GM23248 (cell line): ENCODE measurements at regions not wholly inside any gene's neighbourhood (a gene's known extent, or its start where the extent isn't known, plus 50 kb on each side); places are given as distances from the start of the nearest gene placed in this dataset.

ENCODE experiments used
- DNase-seq: peaks from one replicate; pipeline ENCODE4 v3.0.0-alpha.2; 2015
- H2AFZ ChIP-seq: fragments of 200-600 bp; sonication (generic); 2 replicates; pipeline ENCODE4 v1.6.1; 2016; ENCODE audit warnings: antibody characterized with exemption
- H3F3A ChIP-seq: fragments of 200-600 bp; sonication (generic); 2 replicates; pipeline ENCODE4 v1.6.1; 2016; ENCODE audit warnings: mild to moderate bottlenecking, antibody characterized with exemption, mixed run types; ENCODE audit not compliant: insufficient read depth
- H3K27ac ChIP-seq: fragments of 200-600 bp; sonication (generic); 2 replicates; pipeline ENCODE4 v1.5.1; 2016; ENCODE audit warnings: mild to moderate bottlenecking
- H3K27me3 ChIP-seq: fragments of 200-600 bp; sonication (generic); replicated peaks from 2 replicates; pipeline ENCODE4 v1.6.1; 2016; ENCODE audit warnings: mild to moderate bottlenecking; ENCODE audit not compliant: insufficient read depth
- H3K36me3 ChIP-seq: fragments of 200-600 bp; sonication (generic); 2 replicates; pipeline ENCODE4 v1.6.1; 2016; ENCODE audit warnings: low read depth, mild to moderate bottlenecking
- H3K4me1 ChIP-seq: fragments of 200-600 bp; sonication (generic); 2 replicates; pipeline ENCODE4 v1.6.1; 2016; ENCODE audit warnings: mild to moderate bottlenecking; ENCODE audit not compliant: insufficient read depth
- H3K4me2 ChIP-seq: fragments of 200-600 bp; sonication (generic); one replicate; pipeline ENCODE4 v1.6.1; 2016; ENCODE audit warnings: mild to moderate bottlenecking; ENCODE audit not compliant: unreplicated experiment
- H3K4me3 ChIP-seq: fragments of 200-600 bp; sonication (generic); 2 replicates; pipeline ENCODE4 v1.5.1; 2016; ENCODE audit warnings: mild to moderate bottlenecking
- H3K79me2 ChIP-seq: fragments of 200-600 bp; sonication (generic); 2 replicates; pipeline ENCODE4 v1.6.1; 2016; ENCODE audit warnings: mild to moderate bottlenecking; ENCODE audit not compliant: insufficient read depth
- H3K9ac ChIP-seq: fragments of 200-600 bp; sonication (generic); 2 replicates; pipeline ENCODE4 v1.6.1; 2016; ENCODE audit warnings: mild to moderate bottlenecking
- H3K9me2 ChIP-seq: fragments of 200-600 bp; sonication (generic); 2 replicates; pipeline ENCODE4 v1.6.1; 2016; ENCODE audit warnings: mixed run types, mild to moderate bottlenecking, moderate library complexity; ENCODE audit not compliant: insufficient read depth
- H3K9me3 ChIP-seq: fragments of 200-600 bp; sonication (generic); one replicate; pipeline ENCODE4 v1.6.1; 2017; ENCODE audit warnings: low read depth
- H4K20me1 ChIP-seq: fragments of 200-600 bp; sonication (generic); 2 replicates; pipeline ENCODE4 v1.6.0; 2016; ENCODE audit not compliant: insufficient read depth
- EZH2 ChIP-seq: fragments of 200-600 bp; sonication (generic); IDR thresholded peaks from 2 replicates; pipeline ENCODE4 v1.6.1; 2018; ENCODE audit warnings: antibody characterized with exemption, mild to moderate bottlenecking; ENCODE audit not compliant: insufficient read depth, poor library complexity, severe bottlenecking
- EZH2phosphoT487 ChIP-seq: fragments of 200-600 bp; sonication (generic); IDR thresholded peaks from 2 replicates; pipeline ENCODE4 v1.6.1; 2018; ENCODE audit warnings: antibody characterized with exemption, moderate library complexity, mild to moderate bottlenecking, low read depth; ENCODE audit not compliant: insufficient read depth
- WGBS, 2 experiments: methylation state at CpG; one replicate each; pipeline ENCODE4 v1.1.6; 2015 to 2017; ENCODE audit warnings: low lambda C conversion rate in 2 of 2, low coverage in 1 of 2; ENCODE audit errors: missing lambda C conversion rate in 2 of 2; 5-methylcytosine and 5-hydroxymethylcytosine counted together
- in situ Hi-C: fragments of 300-500 bp; cut with MboI; formaldehyde crosslinking; loops from 2 replicates; pipeline ENCODE4 v1.15.0; 2020

DNA sequence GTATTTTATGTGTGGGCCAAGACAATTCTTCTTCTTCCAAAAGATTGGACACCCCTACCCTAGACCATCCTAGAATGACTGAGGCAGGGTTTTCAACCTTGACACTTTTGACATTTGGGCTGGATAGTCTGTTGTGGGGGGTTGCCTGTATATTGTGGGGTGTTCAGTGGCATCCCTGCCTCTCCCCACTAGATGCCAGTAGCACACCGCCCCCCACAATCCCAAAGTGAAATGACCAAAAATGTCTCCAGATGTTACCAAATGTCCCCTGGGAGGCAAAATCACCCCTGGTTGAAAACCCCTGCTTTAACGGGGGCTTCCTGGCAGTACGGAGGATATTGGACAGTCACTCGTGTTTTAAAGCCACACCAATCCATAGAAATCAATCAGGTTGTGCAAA is 219.6 kb downstream of the PHETA1 start:
- Histone ChIP-seq H3K36me3 (no peaks in the 10 kb centered on the region), H3K9me2 (no peaks in the 10 kb centered on the region), H3K4me2 (no peak overlapping the region), H3K4me3 (no peak overlapping the region), H3F3A (no peaks in the 10 kb centered on the region), H3K27ac (no peak overlapping the region), H3K79me2 (no peaks in the 10 kb centered on the region), H4K20me1 (no peaks in the 10 kb centered on the region), H3K4me1 (no peaks in the 10 kb centered on the region), H3K9ac (no peak overlapping the region), H3K9me3 (no peaks in the 10 kb centered on the region), H3K27me3 (peaks cover 39% of the 10 kb centered on the region), H2AFZ (no peak overlapping the region)
- no peak for TF ChIP-seq EZH2
- TF ChIP-seq EZH2phosphoT487, result no peak
- DNase-seq, result no peak
- in situ Hi-C loops, result no loop called here
- WGBS, 2 experiments, result 40 to 42% methylated on average over 4 of the region's 4 CpGs

GRCh38 chr12:111148005-111148404 is 220.9 kb downstream of the PHETA1 start:
- Histone ChIP-seq H3K36me3 (no peaks in the 10 kb centered on the region), H3K27ac (no peak overlapping the region), H3K4me3 (no peak overlapping the region), H3F3A (no peaks in the 10 kb centered on the region), H2AFZ (no peak overlapping the region), H4K20me1 (no peaks in the 10 kb centered on the region), H3K9me2 (no peaks in the 10 kb centered on the region), H3K79me2 (no peaks in the 10 kb centered on the region), H3K4me2 (no peak overlapping the region), H3K9me3 (no peaks in the 10 kb centered on the region), H3K9ac (no peak overlapping the region), H3K27me3 (peaks cover 28% of the 10 kb centered on the region), H3K4me1 (no peaks in the 10 kb centered on the region)
- DNase-seq, result no peak
- TF ChIP-seq EZH2, result no peak
- in situ Hi-C loops, result no loop called here
- 65 to 74% methylated on average over 6 of the region's 6 CpGs for WGBS, 2 experiments

DNA sequence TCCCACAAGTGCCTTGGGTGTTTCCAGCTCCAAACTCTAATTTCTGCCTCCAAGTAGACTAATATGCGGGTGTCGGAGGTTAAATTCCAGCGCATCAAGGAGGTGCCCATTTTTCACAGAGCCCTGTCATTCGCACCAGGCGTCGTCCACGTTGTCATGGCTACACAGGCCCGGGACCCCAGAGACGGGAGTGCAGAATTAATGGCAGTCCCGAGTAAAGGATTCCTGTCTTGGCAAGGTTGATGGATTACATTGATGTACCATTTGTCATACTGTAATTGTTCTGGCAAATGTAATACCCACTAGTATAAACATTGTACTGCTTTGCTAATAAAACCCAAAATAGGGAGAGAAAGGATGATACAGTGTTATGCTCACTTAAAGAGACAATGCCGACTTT is 222.9 kb upstream of the MYL2 start:
- no peak overlapping the region for H3K4me3 ChIP-seq
- no peak overlapping the region for H3K27ac ChIP-seq
- H3K79me2 ChIP-seq, result no peaks in the 10 kb centered on the region
- no peaks in the 10 kb centered on the region for H3K4me1 ChIP-seq
- WGBS, 2 experiments, result 11% methylated on average over 11 of the region's 11 CpGs
- in situ Hi-C loops, result no loop called here
- H3K9ac ChIP-seq, result no peak overlapping the region
- TF ChIP-seq EZH2phosphoT487 (no peak), EZH2 (no peak)
- H3K9me2 ChIP-seq, result no peaks in the 10 kb centered on the region
- H3F3A ChIP-seq, result no peaks in the 10 kb centered on the region
- no peaks in the 10 kb centered on the region for H3K36me3 ChIP-seq
- no peaks in the 10 kb centered on the region for H3K9me3 ChIP-seq
- H3K4me2 ChIP-seq, result no peak overlapping the region
- no peak for DNase-seq
- H2AFZ ChIP-seq, result no peak overlapping the region
- H3K27me3 ChIP-seq, result peaks cover 3% of the 10 kb centered on the region
- no peaks in the 10 kb centered on the region for H4K20me1 ChIP-seq

GRCh38 chr12:111141205-111141604 is 220.8 kb upstream of the MYL2 start:
- Histone ChIP-seq H2AFZ (no peak overlapping the region), H4K20me1 (no peaks in the 10 kb centered on the region), H3K79me2 (no peaks in the 10 kb centered on the region), H3K4me1 (no peaks in the 10 kb centered on the region), H3K9me3 (no peaks in the 10 kb centered on the region), H3K27me3 (peaks cover 3% of the 10 kb centered on the region), H3K4me2 (no peak overlapping the region), H3K36me3 (no peaks in the 10 kb centered on the region), H3K4me3 (no peak overlapping the region), H3F3A (no peaks in the 10 kb centered on the region), H3K27ac (no peak overlapping the region), H3K9ac (no peak overlapping the region), H3K9me2 (no peaks in the 10 kb centered on the region)
- in situ Hi-C loops, result no loop called here
- TF ChIP-seq EZH2phosphoT487, result no peak
- TF ChIP-seq EZH2, result no peak
- WGBS, 2 experiments, result 44 to 50% methylated on average over 1 of the region's 1 CpG
- no peak for DNase-seq

GRCh38 chr12:111138016-111138415 is 217.6 kb upstream of the MYL2 start:
- Histone ChIP-seq H3K4me3 (no peak overlapping the region), H4K20me1 (no peaks in the 10 kb centered on the region), H3K9me2 (no peaks in the 10 kb centered on the region), H3F3A (no peaks in the 10 kb centered on the region), H3K4me1 (no peaks in the 10 kb centered on the region), H3K9ac (no peak overlapping the region), H3K9me3 (no peaks in the 10 kb centered on the region), H3K79me2 (no peaks in the 10 kb centered on the region), H2AFZ (no peak overlapping the region), H3K27ac (no peak overlapping the region), H3K4me2 (no peak overlapping the region), H3K27me3 (no peaks in the 10 kb centered on the region; the same call in none of the 2 replicates), H3K36me3 (no peaks in the 10 kb centered on the region)
- in situ Hi-C loops, result no loop called here
- no peak for DNase-seq
- 46 to 49% methylated on average over 8 of the region's 8 CpGs for WGBS, 2 experiments
- no peak for TF ChIP-seq EZH2phosphoT487
- no peak for TF ChIP-seq EZH2
